Stomach (tissue), 4 donors: ENCODE measurements at regions not wholly inside any gene's neighbourhood (a gene's known extent, or its start where the extent isn't known, plus 50 kb on each side); places are given as distances from the start of the nearest gene placed in this dataset.

Experiments used
- CTCF ChIP-seq, 7 experiments: fragments of 450-650 bp in 4 of 7; fragments of 200-600 bp in 3 of 7; sonication (generic) in 3 of 7; IDR thresholded peaks; one replicate each; pipeline ENCODE4 v1.5.1; 2016 to 2019; ENCODE audit warnings: antibody characterized with exemption in 7 of 7, control low read depth in 2 of 7, mild to moderate bottlenecking in 1 of 7
- POLR2A ChIP-seq, 4 donors: fragments of 450-650 bp; IDR thresholded peaks; one replicate each; pipeline ENCODE4 v1.6.1; 2016; ENCODE audit warnings: antibody characterized with exemption in 4 of 4, control low read depth in 2 of 4, mild to moderate bottlenecking in 1 of 4, moderate library complexity in 1 of 4

GRCh38 chr2:75790814-75791467 is 80.2 kb upstream of the GCFC2 start:
- no peak for TF ChIP-seq POLR2A (IDR thresholded peaks at IDR 0.05)
- no peak for TF ChIP-seq CTCF (IDR thresholded peaks at IDR 0.05)
